ENCODE measurements at regions not wholly inside any gene's neighbourhood (a gene's known extent, or its start where the extent isn't known, plus 50 kb on each side); places are given as distances from the start of the nearest gene placed in this dataset.

GRCh38 chr6:96276856-96277255, 244.8 kb upstream of the UFL1 start (continued):
- no peak for TF ChIP-seq ZBTB33 (IDR thresholded peaks at IDR 0.05)

- TF ChIP-seq RAD21 (IDR thresholded peaks at IDR 0.05) (no peak), TAF1 (conservative IDR thresholded peaks at IDR 0.05) (no peak)
- H3K36me3 ChIP-seq (ENCODE audit: control insufficient read depth in 4 of 4, insufficient read depth in 3 of 4, low read depth in 1 of 4, low read length in 3 of 4), result no peaks in the 10 kb centered on the region
- 83% methylated on average over 1 of the region's 1 CpG for WGBS
- no peaks in the 10 kb centered on the region for H3K9me3 ChIP-seq (ENCODE audit: control insufficient read depth in 4 of 4, low read length in 3 of 4)
- no peak for DNase-seq (ENCODE audit: low spot score)
- no peaks in the 10 kb centered on the region for H3K27me3 ChIP-seq (ENCODE audit: control insufficient read depth in 4 of 4, insufficient read depth in 4 of 4, low read length in 3 of 4)
- no peak overlapping the region for H3K4me3 ChIP-seq (ENCODE audit: low read depth in 1 of 3, low read length in 3 of 3)
- no peaks in the 10 kb centered on the region for H3K4me1 ChIP-seq (ENCODE audit: control insufficient read depth in 4 of 4, insufficient read depth in 4 of 4, low read length in 3 of 4)
- H3K9ac ChIP-seq (ENCODE audit: low read depth in 1 of 2, low read length in 2 of 2), result no peak overlapping the region
- no peak overlapping the region for H3K27ac ChIP-seq (ENCODE audit: low read depth in 1 of 2, low read length in 2 of 2)
Observed at GRCh38 chr6:96279084-96279483, 242.5 kb upstream of the UFL1 start.

GRCh38 chr6:96286503-96286902, 235.1 kb upstream of the UFL1 start:
- DNase-seq (ENCODE audit: low spot score), result no peak
- Histone ChIP-seq H3K27ac (ENCODE audit: low read depth in 1 of 2, low read length in 2 of 2) (no peak overlapping the region), H3K4me3 (ENCODE audit: low read depth in 1 of 3, low read length in 3 of 3) (no peak overlapping the region), H3K4me1 (ENCODE audit: control insufficient read depth in 4 of 4, insufficient read depth in 4 of 4, low read length in 3 of 4) (no peaks in the 10 kb centered on the region), H3K36me3 (ENCODE audit: control insufficient read depth in 4 of 4, insufficient read depth in 3 of 4, low read depth in 1 of 4, low read length in 3 of 4) (no peaks in the 10 kb centered on the region), H3K27me3 (ENCODE audit: control insufficient read depth in 4 of 4, insufficient read depth in 4 of 4, low read length in 3 of 4) (no peaks in the 10 kb centered on the region), H3K9me3 (ENCODE audit: control insufficient read depth in 4 of 4, low read length in 3 of 4) (no peaks in the 10 kb centered on the region), H3K9ac (ENCODE audit: low read depth in 1 of 2, low read length in 2 of 2) (no peak overlapping the region)
- TF ChIP-seq CTCF (IDR thresholded peaks at IDR 0.05; ENCODE audit: low read depth, low read length, missing input control), result no peak
- TF ChIP-seq ZBTB33 (IDR thresholded peaks at IDR 0.05), result no peak
- TF ChIP-seq RAD21 (IDR thresholded peaks at IDR 0.05), result no peak
- no peak for TF ChIP-seq SP1 (IDR thresholded peaks at IDR 0.05)
- TF ChIP-seq GABPA (IDR thresholded peaks at IDR 0.05 in 1 of 2, conservative IDR thresholded peaks at IDR 0.05 in 1 of 2), result no peak
- TF ChIP-seq ATF3 (IDR thresholded peaks at IDR 0.05), result no peak
- no peak for TF ChIP-seq HNF4G (IDR thresholded peaks at IDR 0.05)
- no peak for TF ChIP-seq REST (IDR thresholded peaks at IDR 0.05)
- no peak for TF ChIP-seq FOXA1 (IDR thresholded peaks at IDR 0.05)
- no peak for TF ChIP-seq TAF1 (conservative IDR thresholded peaks at IDR 0.05)
- no peak for TF ChIP-seq NR2F2 (IDR thresholded peaks at IDR 0.05)
- TF ChIP-seq EGR1 (IDR thresholded peaks at IDR 0.05; ENCODE audit: low read depth in 2 of 2), result no peak
- no peak for TF ChIP-seq MAX (IDR thresholded peaks at IDR 0.05)
- no peak for TF ChIP-seq JUND (IDR thresholded peaks at IDR 0.05)
- TF ChIP-seq YY1 (IDR thresholded peaks at IDR 0.05), result no peak
- TF ChIP-seq RXRA (IDR thresholded peaks at IDR 0.05), result no peak
- TF ChIP-seq HNF4A (conservative IDR thresholded peaks at IDR 0.05), result no peak
- TF ChIP-seq FOXA2 (IDR thresholded peaks at IDR 0.05), result no peak
- WGBS, result 65% methylated on average over 1 of the region's 1 CpG
